GM19240 (cell line): ENCODE measurements at regions not wholly inside any gene's neighbourhood (a gene's known extent, or its start where the extent isn't known, plus 50 kb on each side); places are given as distances from the start of the nearest gene placed in this dataset.

Source experiments
- DNase-seq: peaks from one replicate; pipeline ENCODE4 v3.0.0; 2011; ENCODE audit warnings: low spot score; ENCODE audit not compliant: insufficient read length

GRCh38 chr18:34075963-34076860 is 148.5 kb downstream of the NOL4 start:
- no peak for DNase-seq

GRCh38 chr18:34061226-34061625 is 163.5 kb downstream of the NOL4 start:
- DNase-seq: no peak

DNA sequence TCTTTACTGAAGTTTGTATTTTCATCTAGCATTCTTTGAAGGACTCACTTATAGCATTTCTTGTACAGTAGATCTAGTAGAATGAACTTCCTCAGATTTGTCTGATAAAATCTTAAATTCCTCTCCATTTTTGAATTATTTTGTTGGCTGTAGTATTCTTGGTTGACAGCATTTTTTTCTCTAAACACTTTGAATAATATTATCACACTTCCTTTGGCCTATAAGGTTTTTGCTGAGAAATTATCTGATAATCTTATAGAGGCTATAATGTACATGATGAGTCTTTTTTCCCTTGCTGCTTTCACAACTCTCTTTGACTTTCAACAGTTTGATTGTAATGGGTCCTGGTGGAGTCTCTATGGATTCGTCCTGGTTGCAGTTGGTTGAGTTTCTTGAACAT is 169.5 kb downstream of the NOL4 start:
- no peak for DNase-seq

GRCh38 chr18:34050661-34051060 is 174.1 kb downstream of the NOL4 start:
- no peak for DNase-seq

DNA sequence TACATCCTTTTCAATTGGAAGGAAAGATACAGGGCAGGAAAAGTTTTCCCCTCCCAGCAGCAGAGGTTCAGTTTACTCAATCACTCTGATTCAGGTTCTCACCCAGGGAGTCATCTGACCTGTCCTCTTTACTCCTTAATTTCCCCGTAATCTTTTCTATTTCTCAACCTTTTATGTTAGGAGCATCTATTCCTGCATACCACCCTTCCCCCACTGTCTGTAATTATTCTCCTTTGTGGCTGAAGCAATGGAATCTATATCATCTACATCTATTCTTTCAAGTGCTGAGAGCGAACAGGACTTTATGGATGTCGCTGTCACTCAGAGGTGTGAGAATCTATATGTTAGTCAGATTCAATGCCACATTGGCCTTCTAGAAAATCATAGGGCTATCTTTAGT is 175.2 kb downstream of the NOL4 start:
- no peak for DNase-seq

DNA sequence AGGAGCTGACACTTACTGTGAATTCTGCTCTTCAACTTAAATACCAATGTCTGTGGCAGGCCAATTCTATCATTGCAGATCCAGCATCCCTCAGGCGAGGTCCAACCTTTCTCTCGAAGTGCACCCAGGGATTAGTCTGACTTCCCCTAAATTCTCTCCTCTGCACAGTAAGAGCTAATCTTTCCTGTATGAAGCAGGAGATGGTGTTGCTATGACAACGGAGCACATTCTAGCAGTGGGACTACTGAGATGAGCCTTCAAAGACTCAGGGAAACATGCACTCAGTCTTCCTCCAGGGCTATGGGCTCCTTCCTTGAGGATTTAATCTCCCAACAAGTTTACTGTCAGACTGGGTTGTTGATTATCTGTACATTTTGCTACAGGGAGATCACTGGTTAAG is 176.3 kb downstream of the NOL4 start:
- DNase-seq: no peak

- DNase-seq: no peak
Observed at GRCh38 chr18:34042423-34043146, 182.1 kb downstream of the NOL4 start.

GRCh38 chr18:34039611-34040010 is 185.1 kb downstream of the NOL4 start:
- DNase-seq: no peak

DNA sequence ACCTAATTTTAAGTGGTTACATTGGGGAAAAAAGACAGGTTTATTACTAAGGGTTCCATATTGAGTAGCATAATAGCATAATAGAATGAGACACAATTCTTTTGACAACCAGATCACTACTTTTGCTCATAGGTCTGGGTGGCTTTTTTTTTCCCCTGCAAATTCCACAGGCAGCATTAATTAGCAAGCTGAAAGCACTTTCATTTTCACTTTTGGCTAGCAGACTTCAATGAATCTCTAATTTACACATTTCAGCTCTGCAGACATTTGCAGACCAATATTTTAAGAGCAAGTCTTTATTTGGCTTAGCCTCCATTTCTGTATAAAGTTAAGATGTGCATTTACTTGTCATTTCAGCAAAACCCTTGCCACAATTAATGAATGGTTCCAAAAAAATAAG is 185.5 kb downstream of the NOL4 start:
- no peak for DNase-seq

DNA sequence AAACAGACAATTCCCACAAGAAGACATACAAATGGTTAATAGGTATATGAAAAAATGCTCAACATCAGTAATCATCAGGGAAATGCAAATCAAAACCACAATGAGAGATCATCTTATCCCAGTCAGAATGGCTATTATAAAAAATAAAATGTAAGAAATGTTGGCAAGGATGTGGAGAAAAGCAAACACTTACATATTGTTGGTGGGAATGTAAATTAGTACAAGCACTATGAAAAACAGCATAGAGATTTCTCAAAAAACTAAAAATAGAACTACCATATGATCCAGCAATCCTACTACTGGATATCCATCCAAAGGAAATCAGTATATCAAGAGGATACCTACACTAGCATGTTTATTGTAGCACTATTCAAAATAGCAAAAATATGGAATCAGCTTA is 186.6 kb downstream of the NOL4 start:
- no peak for DNase-seq

GRCh38 chr18:34033968-34034367 is 190.7 kb downstream of the NOL4 start:
- no peak for DNase-seq

DNA sequence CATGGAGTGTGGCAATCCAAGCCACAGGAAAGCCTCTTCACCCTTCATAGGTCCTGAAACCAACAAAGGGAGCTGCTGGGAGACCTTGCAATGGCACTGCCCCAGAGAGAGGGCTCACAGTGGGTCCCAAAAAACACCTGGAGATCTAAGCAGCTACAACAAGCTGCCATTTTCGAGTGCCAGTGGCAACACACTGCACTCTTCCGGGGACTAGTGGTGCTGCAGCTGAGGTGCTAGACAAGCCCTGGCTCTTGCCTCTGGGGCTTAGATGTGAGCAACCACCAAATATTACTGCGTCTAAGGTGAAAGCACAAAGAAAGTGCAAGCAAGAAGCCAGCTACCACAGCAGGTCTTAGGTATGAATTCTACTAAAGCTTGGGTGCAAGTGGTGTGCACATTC is 192.9 kb downstream of the NOL4 start:
- no peak for DNase-seq

- DNase-seq: no peak
Observed at GRCh38 chr18:34028324-34028723, 196.4 kb downstream of the NOL4 start.

- no peak for DNase-seq
Observed at GRCh38 chr18:34025191-34025801, 199.4 kb downstream of the NOL4 start.

DNA sequence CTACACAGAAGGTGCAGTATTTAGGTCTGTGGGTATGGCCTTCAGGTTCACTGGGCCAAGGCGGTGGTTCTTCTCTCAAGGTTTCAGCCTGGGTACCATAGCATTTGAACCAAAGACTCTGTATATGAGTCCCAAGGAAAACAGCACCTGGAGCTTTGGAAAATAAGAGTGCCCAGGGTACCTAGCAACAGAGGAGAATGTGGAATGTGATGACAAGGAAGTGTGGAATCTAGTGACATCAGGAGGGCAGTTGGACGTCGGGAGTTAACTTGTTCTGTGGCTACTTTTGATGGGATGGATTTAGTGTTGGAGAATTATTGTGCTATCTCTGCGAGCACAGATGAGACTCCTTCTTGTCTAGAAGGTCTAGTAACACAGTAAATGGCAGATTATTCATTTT is 201.2 kb downstream of the NOL4 start:
- no peak for DNase-seq

- no peak for DNase-seq
Observed at GRCh38 chr18:34018336-34018735, 206.4 kb downstream of the NOL4 start.

DNA sequence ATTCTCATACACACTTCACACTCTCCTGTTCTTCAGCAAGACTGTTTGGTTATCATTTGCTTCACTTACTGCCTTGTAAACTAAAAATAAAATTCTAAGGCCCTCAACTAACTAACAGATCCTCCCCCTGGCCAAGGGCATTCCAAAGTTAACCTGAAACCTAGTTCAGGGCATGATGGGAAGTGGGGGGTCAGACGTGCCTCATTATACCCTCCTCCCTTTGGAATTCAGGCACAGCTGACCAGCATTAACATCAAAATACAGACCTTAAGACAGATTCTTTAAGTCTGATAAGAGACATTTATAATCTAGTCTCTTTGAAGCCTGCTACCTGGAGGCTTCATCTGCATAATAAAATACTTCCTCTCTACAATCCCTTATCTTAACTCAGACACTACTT is 221.0 kb downstream of the NOL4 start:
- no peak for DNase-seq

GRCh38 chr18:34002130-34002529 is 222.6 kb downstream of the NOL4 start:
- no peak for DNase-seq

- no peak for DNase-seq
Observed at GRCh38 chr18:34001376-34001775, 223.3 kb downstream of the NOL4 start.

- no peak for DNase-seq
Observed at GRCh38 chr18:33987206-33987605, 237.5 kb downstream of the NOL4 start.

GRCh38 chr18:33983126-33983525 is 241.6 kb downstream of the NOL4 start:
- DNase-seq: no peak

- DNase-seq: no peak
Observed at GRCh38 chr18:33960417-33960816, 264.3 kb downstream of the NOL4 start.
